GM13976 (cell line): ENCODE measurements at regions not wholly inside any gene's neighbourhood (a gene's known extent, or its start where the extent isn't known, plus 50 kb on each side); places are given as distances from the start of the nearest gene placed in this dataset.

Experiments
- DNase-seq: peaks from one replicate; pipeline ENCODE4 v3.0.0; 2012; ENCODE audit warnings: low spot score
- in situ Hi-C: fragments of 300-500 bp; cut with MboI; formaldehyde crosslinking; loops from one replicate; pipeline ENCODE4 v1.12.0; 2022; ENCODE audit warnings: low sequenced_read_pairs, mixed read lengths, inconsistent platforms; ENCODE audit not compliant: unreplicated experiment
- TF ChIP-seq, protein P1 (sequence below): IDR thresholded peaks from 2 replicates; pipeline ENCODE4 v1.5.1; 2012; ENCODE audit warnings: borderline replicate concordance, mild to moderate bottlenecking; ENCODE audit not compliant: insufficient read depth; ENCODE audit errors: extremely low read depth, missing control alignments, control extremely low read depth

DNA sequence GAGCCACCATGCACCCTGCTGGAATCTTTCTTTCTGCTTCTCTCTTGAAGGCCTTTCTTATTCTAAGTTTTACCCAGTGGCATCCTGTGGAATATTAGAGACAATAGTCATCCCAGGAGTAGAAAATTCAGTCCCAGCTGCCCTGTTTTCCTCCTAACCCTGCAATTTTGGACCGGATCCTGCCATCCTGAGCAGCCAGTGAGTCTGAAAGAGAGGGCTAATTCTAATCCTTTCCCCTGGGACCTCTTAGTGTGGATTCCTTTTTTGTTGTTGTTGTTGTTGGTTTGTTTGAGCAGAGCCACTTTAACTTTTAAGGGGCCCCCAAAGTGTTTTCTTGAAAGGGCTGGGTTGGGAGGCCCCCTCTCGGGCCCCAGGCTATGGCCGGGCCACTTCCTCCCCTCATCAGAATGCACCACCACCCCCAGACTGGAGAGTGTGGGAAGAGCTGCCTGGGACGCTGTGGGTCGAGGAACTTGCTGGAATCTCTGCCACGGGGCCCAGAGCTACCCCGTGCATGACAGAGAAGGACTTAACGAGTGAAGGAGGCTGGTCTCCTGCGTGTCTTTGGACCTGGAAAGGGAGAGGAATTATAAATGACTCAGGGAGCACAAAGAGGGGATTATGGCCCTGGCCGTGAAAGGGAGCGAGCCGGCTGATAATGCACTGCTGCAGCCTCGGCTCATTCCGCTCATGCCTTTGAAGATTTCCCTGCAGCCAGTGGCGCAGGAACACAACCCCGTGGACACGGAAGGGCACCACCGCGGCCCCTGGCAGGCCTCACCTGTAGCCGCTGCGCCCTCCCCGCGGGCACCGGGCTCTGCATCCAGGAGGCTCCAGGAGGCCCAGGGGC is 81.0 kb upstream of the AKT3 start:
- in situ Hi-C loops: loop anchor here (25.0 kb wide), 1 partner anchor 594 kb away; no protein-coding TSS in a partner anchor
- no peak for DNase-seq
- TF ChIP-seq, protein P1, sequence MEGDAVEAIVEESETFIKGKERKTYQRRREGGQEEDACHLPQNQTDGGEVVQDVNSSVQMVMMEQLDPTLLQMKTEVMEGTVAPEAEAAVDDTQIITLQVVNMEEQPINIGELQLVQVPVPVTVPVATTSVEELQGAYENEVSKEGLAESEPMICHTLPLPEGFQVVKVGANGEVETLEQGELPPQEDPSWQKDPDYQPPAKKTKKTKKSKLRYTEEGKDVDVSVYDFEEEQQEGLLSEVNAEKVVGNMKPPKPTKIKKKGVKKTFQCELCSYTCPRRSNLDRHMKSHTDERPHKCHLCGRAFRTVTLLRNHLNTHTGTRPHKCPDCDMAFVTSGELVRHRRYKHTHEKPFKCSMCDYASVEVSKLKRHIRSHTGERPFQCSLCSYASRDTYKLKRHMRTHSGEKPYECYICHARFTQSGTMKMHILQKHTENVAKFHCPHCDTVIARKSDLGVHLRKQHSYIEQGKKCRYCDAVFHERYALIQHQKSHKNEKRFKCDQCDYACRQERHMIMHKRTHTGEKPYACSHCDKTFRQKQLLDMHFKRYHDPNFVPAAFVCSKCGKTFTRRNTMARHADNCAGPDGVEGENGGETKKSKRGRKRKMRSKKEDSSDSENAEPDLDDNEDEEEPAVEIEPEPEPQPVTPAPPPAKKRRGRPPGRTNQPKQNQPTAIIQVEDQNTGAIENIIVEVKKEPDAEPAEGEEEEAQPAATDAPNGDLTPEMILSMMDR: no peak

DNA sequence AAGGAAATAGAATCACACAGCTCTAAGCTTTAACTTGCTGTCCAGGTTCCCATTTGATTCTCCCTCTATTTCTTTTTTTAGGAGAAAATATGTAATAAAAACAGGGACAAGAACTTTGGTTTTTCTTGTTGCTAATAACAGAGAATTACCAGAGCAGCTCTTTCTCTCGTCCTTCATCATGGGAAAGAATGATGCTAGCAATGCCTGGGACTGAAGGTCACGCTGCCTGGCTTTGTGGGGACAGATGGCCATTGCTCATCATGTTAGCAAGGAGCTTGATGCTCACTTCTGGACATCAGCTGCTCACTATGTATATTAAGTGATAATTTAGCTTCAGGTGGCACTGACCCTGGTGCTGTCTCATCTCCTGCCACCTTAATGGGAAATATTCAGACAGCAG is 77.3 kb upstream of the AKT3 start:
- no peak for DNase-seq
- in situ Hi-C loops: loop anchor here (25.0 kb wide), 1 partner anchor 590 kb away; no protein-coding TSS in a partner anchor
- TF ChIP-seq, protein P1: no peak

DNA sequence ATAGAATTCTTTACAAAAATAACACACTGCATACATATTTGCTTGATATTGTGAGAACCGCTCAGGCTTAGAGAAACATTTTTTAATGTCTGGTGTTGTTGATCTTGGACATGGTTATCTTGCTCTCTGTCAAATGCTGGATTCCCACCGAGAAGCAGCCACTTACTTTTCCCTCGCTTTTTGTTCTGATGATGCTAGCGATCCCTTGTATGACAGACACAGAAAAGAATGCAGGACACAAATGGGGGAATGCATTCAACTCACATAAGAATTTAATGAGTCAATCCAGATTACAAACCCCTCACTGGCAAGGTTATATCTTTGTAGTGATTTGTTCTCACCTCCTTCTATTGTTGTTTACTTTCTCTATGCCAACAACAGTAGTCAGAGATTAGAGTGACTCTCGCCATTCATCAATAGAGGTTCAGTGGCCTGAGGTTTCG is 76.8 kb upstream of the AKT3 start:
- DNase-seq: no peak

DNA sequence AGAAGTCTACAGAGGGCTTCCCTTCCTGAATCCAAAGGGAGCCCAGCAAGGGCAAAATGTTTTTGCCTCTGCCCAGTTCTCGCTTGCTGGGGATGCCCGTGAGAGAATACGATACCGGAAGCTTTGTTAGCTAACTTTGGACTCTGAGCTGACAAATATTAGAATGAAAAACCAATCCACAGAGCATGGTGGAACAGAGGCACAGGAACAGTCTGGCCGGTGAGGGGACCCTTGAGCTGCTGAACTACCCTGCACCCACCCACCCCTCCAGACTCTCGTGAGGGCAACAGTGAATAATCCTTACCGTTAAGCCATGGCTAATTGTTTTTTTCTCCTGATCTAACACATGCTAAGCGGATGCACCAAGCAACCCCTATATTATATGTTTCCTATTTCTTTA is 76.3 kb upstream of the AKT3 start:
- in situ Hi-C loops: loop anchor here (25.0 kb wide), 1 partner anchor 589 kb away; no protein-coding TSS in a partner anchor
- TF ChIP-seq, protein P1: no peak
- DNase-seq: no peak

More for the DNA sequence above, 76.8 kb upstream of the AKT3 start:
- TF ChIP-seq, protein P1: no peak
- in situ Hi-C loops: loop anchor here (25.0 kb wide), 1 partner anchor 590 kb away; no protein-coding TSS in a partner anchor

DNA sequence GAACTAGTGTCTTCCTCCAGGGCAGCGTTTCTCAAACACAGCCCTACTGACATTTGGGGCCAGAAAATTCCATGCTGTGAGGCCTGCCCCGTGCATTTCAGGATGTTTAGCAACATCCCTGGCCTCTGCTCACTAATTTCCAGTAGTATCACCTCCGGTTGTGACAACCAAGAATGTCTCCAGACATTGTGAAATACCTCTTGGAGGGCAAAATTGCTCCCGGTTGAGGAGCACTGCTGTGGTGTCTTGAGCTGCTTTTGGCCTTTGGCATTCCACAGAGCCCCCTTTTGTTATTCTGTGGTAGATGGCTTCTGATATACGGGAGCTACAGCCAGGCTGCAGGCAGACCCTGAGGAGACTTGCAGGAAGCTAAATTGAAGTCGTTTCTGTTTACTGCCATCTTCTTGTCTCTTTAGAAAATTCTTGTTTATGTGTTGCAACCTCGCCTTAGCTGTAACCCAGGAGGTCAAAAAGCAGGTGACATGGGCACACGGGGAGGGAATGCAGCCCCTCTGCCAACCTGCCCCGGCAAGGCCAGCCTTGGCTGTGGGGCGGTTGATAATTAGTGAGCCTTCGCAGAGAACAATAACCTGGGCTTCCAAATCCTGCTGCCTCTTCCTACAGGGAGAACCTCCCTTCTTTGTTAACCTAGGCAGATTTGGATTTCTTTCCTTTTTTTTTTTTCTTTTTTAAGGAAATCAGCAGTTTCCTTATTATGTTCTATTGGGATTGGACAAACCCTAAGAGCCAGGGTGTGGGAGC is 74.7 kb upstream of the AKT3 start:
- no peak for DNase-seq
- TF ChIP-seq, protein P1: no peak
- in situ Hi-C loops: loop anchor here (25.0 kb wide), 1 partner anchor 587 kb away; no protein-coding TSS in a partner anchor

DNA sequence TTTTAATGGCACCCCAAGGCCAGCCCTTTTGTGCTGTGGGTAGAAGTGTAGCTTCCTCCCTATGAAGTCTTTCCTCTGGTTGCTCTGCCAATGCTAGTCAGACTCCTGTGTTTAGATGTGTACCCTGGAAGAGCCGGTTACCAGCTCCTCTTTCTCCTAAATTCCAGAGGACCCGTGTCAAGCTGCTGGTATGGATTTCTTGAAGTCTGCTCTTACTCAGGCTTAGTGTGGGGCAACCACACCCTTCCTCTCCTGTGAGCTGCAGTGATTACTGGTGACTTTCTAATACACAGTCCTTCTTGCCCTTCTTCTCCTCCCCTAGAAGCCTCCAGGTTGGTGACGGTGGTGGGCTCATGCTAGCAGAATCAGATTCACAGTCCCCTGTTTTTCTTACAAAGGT is 74.1 kb upstream of the AKT3 start:
- no peak for DNase-seq
- TF ChIP-seq, protein P1: no peak
- in situ Hi-C loops: no loop called here
